ENCODE measurements at regions not wholly inside any gene's neighbourhood (a gene's known extent, or its start where the extent isn't known, plus 50 kb on each side); places are given as distances from the start of the nearest gene placed in this dataset.
"Not testable (repeated sequence)": the region's sequence is repeated elsewhere in the genome, so short reads cannot be mapped to it uniquely, and the experiment has no call there.

- DNase-seq (ENCODE audit: low read depth in 2 of 2), result no peak
These were observed 292.3 kb upstream of the EYS start for GRCh38 chr6:65999288-65999791.

DNA sequence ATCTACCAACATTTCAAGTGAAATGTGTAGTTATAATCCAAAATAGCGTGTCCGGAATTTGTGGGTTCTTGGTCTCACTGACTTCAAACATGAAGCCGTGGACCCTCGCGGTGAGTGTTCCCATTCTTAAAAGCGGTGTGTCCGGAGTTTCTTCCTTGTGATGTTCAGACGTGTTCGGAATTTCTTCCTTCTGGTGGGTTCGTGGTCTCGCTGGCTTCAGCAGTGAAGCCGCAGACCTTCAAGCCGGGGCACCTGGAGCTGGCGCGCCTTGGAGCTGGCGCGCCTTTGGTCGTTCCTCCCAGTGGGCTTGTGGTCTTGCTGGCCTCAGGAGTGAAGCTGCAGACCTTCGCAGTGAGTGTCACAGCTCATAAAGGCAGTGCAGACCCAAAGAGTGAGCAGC is 291.5 kb upstream of the EYS start:
- DNase-seq (ENCODE audit: low read depth in 2 of 2), result no peak

DNA sequence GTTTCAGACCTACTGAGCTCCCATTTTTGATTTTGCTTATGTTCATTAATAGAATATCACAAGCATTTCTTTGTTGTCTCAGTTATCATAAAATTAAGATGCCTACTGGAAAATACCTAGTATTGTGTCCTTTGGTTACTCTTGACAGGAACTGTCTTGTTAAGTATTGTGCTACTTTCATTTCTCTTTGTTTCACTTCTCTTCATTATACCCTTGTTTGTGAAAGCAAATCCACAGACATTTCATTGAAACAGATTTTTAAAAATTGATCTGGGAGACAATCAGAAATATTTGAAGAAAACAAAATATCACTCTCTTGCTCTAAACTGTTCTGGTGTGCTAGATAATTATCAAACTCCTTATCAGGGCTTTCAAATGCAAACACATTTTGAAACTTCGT is 290.5 kb upstream of the EYS start:
- DNase-seq (ENCODE audit: low read depth in 2 of 2), result no peak

- DNase-seq (ENCODE audit: low read depth in 2 of 2), result no peak
These were observed 289.1 kb upstream of the EYS start for GRCh38 chr6:65996096-65996495.

- no peak for DNase-seq (ENCODE audit: low read depth in 2 of 2)
These were observed 282.6 kb upstream of the EYS start for GRCh38 chr6:65989676-65990075.

GRCh38 chr6:65988006-65988405 is 281.0 kb upstream of the EYS start:
- DNase-seq (ENCODE audit: low read depth in 2 of 2), result no peak

- no peak for DNase-seq (ENCODE audit: low read depth in 2 of 2)
These were observed 277.1 kb upstream of the EYS start for GRCh38 chr6:65984089-65984488.

DNA sequence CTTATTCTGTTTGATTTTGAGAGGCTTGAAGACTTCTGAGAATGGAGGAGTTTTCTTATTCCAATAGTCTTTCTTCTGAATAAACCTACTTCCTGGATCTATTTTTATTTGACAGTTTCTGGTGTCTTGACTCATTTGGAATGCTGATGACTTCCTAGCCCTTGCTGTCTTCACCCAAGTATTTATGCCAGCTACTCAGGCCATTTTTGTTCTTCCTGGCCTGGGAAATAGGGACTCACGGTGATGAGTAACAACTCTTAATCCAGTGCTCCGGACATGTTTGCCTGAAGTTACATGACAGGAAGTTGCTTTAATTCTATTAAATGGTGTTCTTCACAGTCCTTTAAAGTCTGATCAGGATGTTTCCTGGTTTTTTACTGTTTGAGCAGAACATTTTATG is 272.1 kb upstream of the EYS start:
- DNase-seq (ENCODE audit: low read depth in 2 of 2), result no peak

DNA sequence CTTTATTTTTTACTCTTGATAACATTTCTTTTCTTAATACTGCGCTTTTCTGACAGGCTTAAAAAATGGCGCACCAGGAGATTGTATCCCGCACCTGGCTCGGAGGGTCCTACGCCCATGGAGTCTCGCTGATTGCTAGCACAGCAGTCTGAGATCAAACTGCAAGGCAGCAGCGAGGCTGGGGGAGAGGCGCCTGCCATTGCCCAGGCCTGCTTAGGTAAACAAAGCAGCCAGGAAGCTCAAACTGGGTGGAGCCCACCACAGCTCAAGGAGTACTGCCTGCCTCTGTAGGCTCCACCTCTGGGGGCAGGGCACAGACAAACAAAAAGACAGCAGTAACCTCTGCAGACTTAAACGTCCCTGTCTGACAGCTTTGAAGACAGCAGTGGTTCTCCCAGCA is 264.2 kb upstream of the EYS start:
- not testable (repeated sequence) for DNase-seq (ENCODE audit: low read depth in 2 of 2)

- DNase-seq (ENCODE audit: low read depth in 2 of 2), result no peak
These were observed 257.2 kb upstream of the EYS start for GRCh38 chr6:65964261-65964660.

- no peak for DNase-seq (ENCODE audit: low read depth in 2 of 2)
These were observed 248.0 kb upstream of the EYS start for GRCh38 chr6:65955034-65955433.

DNA sequence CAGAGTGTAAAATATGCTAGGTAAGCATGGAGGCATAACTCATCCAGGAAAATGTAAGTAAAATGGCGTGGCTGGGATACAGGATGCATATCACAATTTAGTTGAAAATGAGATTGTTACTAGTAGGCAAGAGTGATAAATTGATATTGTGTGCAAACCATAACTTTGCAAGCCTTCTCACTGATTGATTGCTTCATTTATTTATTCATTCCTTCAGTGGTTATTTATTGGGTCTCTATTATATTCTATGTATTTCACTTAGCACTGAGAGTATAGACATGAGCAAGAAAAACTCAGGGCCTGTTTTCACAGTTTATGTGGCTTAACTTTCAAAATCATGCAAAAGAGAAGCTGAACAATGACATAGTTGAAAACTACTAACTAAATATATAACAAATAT is 241.0 kb upstream of the EYS start:
- DNase-seq (ENCODE audit: low read depth in 2 of 2), result no peak

- DNase-seq (ENCODE audit: low read depth in 2 of 2), result no peak
These were observed 236.5 kb upstream of the EYS start for GRCh38 chr6:65943548-65943947.

DNA sequence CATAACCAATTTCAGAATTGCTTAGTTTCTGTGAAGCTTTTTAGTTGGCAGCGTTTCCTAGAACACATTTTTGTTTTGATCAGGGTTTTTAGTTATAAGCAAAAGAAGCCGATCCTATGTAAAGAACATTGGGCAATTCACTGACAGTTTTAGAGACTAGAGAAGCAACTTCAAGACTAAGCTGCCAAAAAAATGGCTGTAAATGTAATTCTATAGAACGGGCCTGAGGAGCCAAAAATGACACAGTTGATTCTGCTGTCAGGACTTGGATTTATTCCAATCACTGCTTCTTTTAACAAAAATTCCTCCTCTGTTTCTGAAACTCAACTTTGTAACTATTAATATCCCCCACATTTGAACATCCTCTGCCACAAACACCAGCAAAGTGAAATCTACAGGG is 236.0 kb upstream of the EYS start:
- no peak for DNase-seq (ENCODE audit: low read depth in 2 of 2)

GRCh38 chr6:65938000-65938399 is 231.0 kb upstream of the EYS start:
- no peak for DNase-seq (ENCODE audit: low read depth in 2 of 2)

DNA sequence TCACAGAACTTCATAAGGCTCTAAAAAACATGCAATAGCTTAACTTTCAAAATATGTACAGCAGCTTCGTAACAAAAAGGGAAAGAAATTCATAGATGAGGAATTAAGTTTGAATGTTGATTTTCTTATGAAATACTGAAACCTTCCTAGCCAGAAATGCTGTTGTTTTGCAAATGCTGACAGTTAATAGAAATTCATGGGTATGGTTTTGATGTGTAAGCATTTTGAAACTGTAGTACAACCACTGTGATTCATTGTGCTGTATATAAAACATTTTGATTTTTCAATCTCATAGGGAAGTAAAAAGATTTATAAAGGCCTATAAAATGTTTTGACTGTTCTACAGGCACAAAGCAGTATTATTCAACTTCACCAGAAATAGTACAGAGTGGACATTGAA is 228.4 kb upstream of the EYS start:
- no peak for DNase-seq (ENCODE audit: low read depth in 2 of 2)

- DNase-seq (ENCODE audit: low read depth in 2 of 2), result no peak
These were observed 226.4 kb upstream of the EYS start for GRCh38 chr6:65933390-65933789.

GRCh38 chr6:65927141-65927540 is 220.1 kb upstream of the EYS start:
- DNase-seq (ENCODE audit: low read depth in 2 of 2), result no peak

DNA sequence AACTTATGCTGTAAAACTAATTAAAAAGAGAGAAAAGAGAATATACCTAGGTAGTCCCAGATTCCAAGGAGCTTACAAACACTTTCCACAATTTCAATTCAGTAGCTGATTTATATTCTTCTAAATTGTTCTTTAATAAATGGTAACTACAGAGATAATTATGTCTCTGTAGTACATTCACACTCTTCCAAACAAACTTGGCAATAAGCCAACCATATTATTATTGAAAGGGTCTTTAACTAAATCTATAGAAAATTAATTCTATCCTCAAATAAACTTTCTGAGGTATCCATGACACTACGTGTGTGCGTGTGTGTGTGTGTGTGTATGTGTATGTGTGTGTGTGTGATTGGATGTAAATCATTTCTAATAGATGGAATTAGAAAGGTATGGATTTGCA is 217.4 kb upstream of the EYS start:
- no peak for DNase-seq (ENCODE audit: low read depth in 2 of 2)

DNA sequence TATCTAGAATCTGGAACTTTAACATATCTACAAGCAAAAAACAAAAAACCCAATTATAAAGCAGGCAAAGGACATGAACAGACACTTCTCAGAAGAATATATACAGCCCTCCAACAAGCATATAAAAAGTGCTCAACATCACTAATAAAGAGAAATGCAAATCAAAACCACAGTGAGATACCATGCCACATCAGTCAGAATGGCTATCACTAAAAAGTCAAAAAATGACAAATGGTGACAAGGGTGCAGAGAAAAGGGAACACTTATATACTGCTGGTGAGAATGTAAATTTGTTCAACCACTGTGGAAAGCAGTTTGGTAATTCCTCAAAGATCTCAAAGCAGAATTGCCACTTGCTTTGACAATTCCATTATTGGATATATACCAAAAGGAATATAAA is 215.0 kb upstream of the EYS start:
- DNase-seq (ENCODE audit: low read depth in 2 of 2), result no peak

DNA sequence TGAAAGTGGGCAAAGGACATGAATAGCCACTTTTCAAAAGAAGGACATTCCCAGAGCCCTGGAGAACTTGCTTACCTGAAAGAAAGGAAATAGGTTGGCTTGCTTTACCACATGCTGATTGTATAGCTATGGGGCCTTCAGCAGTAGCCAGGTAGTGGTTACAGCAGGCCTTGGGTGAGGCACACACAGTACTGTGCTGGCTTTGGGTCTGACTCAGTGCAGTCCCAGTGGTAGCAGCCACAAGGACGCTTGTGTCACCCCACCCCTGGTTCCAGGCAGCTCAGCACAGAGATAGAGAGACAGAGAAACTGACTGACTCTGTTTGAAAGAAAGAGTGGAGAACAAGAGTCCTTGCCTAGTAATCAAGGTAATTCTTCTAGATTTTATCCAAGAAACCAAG is 201.0 kb upstream of the EYS start:
- DNase-seq (ENCODE audit: low read depth in 2 of 2), result no peak

DNA sequence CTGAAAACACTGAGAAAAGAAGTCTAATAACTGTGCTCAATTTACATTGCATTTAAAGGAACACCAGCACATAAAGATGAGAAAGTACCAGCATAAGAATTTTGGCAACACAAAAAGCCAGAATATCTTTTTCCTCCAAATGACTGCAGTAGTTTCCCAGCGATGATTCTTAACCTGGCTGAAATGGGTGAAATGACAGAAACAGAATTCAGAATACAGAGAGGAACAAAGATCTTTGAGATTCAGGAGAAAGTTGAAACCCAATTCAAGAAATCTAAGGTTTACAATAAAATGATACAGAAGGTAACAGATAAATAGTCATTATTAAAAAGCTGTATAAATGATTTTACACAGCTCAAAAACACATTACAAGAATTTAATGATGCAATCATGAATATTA is 197.0 kb upstream of the EYS start:
- DNase-seq (ENCODE audit: low read depth in 2 of 2), result no peak

DNA sequence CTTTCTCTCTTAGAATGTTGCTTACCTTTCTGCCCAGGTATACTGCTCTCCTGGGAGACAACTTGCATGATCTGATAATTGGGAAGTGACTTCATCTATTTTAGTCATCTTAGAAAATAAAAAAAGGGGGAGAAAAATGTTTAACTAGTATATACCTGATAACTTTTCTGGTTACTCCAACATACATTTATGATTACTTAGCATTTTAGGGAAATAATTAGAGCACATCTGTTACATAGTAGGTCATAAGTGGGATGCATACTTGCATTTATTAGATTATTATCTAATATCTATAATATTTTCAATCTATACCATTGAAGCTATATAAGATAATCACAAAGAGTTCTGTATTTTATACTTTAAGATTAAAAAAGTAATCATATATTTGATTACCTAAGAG is 193.9 kb upstream of the EYS start:
- DNase-seq (ENCODE audit: low read depth in 2 of 2), result no peak

GRCh38 chr6:65896140-65896539 is 189.1 kb upstream of the EYS start:
- DNase-seq (ENCODE audit: low read depth in 2 of 2), result no peak

DNA sequence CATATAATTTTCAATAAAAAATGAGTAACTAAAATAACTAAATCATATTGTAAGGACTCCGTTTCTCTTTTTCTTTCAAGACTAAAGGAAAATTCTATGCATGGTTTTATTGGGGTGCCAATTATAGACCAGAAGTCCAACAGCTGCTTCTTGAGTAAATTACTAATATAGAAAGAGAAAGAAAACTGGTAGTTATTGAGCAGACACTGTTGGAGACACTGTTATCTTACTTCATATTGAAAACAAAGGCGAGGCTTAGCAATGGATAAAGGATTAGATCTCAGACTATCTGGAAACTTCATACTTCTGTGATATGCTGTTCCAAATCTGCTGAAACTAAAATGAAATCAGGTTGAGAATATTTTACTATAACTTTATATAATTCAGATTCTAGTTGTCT is 169.6 kb upstream of the EYS start:
- no peak for DNase-seq (ENCODE audit: low read depth in 2 of 2)
